H1 (cell line): ENCODE measurements at regions not wholly inside any gene's neighbourhood (a gene's known extent, or its start where the extent isn't known, plus 50 kb on each side); places are given as distances from the start of the nearest gene placed in this dataset.

Experiments
- CTCF ChIA-PET: fragments of 300-600 bp; sonication (Branson Sonifier 250); formaldehyde crosslinking; loops from one replicate; lab custom pipeline; 2021; ENCODE audit not compliant: partially characterized antibody; lab: Charles Lee
- POLR2A ChIA-PET: fragments of 300-600 bp; sonication (Branson Sonifier 250); formaldehyde crosslinking; loops from one replicate; lab custom pipeline; 2021; ENCODE audit warnings: inconsistent platforms; ENCODE audit not compliant: partially characterized antibody; lab: Charles Lee
- DNase-seq, 2 experiments: peaks; one replicate each; pipeline versions ENCODE4 v3.0.0 to v3.0.0-alpha.2; 2010 to 2022; ENCODE audit warnings: low spot score in 2 of 2, low read depth in 1 of 2, mixed read lengths in 1 of 2
- FAIRE-seq: peaks from 2 replicates; lab custom pipeline; 2011; peaks lifted over from hg19 to GRCh38; lab: Jason Lieb, UNC
- H2AFZ ChIP-seq: 2 replicates; pipeline ENCODE4 v1.8.1; 2012; ENCODE audit warnings: low read length, inconsistent platforms
- H2AK5ac ChIP-seq: 2 replicates; pipeline ENCODE4 v1.6.1; 2013; ENCODE audit warnings: low read depth, low read length
- H2BK120ac ChIP-seq: replicated peaks from 2 replicates; pipeline ENCODE3; 2013; ENCODE audit warnings: low read depth, low read length, inconsistent platforms
- H2BK12ac ChIP-seq: 2 replicates; pipeline ENCODE4 v1.6.1; 2013; ENCODE audit warnings: low read depth, low read length
- H2BK15ac ChIP-seq: 2 replicates; pipeline ENCODE4 v1.6.1; 2013; ENCODE audit warnings: low read length
- H2BK20ac ChIP-seq: 2 replicates; pipeline ENCODE4 v1.6.1; 2013; ENCODE audit warnings: low read length
- H2BK5ac ChIP-seq: 2 replicates; pipeline ENCODE4 v1.6.1; 2013; ENCODE audit warnings: low read depth, low read length
- H3K14ac ChIP-seq: 2 replicates; pipeline ENCODE4 v1.6.1; 2013; ENCODE audit warnings: inconsistent platforms; ENCODE audit not compliant: insufficient read length
- H3K18ac ChIP-seq: 2 replicates; pipeline ENCODE4 v1.6.1; 2013; ENCODE audit warnings: low read length; ENCODE audit errors: extremely low read depth
- H3K23ac ChIP-seq: 2 replicates; pipeline ENCODE4 v1.6.1; 2013; ENCODE audit warnings: inconsistent platforms; ENCODE audit not compliant: insufficient read length
- H3K23me2 ChIP-seq: 2 replicates; pipeline ENCODE4 v1.6.1; 2013; ENCODE audit warnings: low read depth, low read length
- H3K27ac ChIP-seq: 2 replicates; pipeline ENCODE4 v1.6.1; 2011; ENCODE audit warnings: low read depth, low read length, inconsistent platforms
- H3K27me3 ChIP-seq, 4 experiments: replicated peaks in 1 of 4; 1 replicate in 1 of 4; 2 replicates in 3 of 4; pipeline versions ENCODE4 v1.6.1 to v1.8.1; 2011 to 2013; ENCODE audit warnings: low read length in 3 of 4, mild to moderate bottlenecking in 3 of 4, inconsistent platforms in 2 of 4, mixed read lengths in 2 of 4, moderate library complexity in 1 of 4; ENCODE audit not compliant: control insufficient read depth in 3 of 4, insufficient read depth in 3 of 4; ENCODE audit errors: extremely low read depth in 1 of 4
- H3K36me3 ChIP-seq, 4 experiments: 2 replicates each; pipeline versions ENCODE4 v1.6.1 to v1.8.1; 2011 to 2013; ENCODE audit warnings: mild to moderate bottlenecking in 4 of 4, low read length in 3 of 4, moderate library complexity in 2 of 4, control low read depth in 1 of 4, inconsistent platforms in 1 of 4; ENCODE audit not compliant: insufficient read depth in 4 of 4, control insufficient read depth in 2 of 4
- H3K4ac ChIP-seq: replicated peaks from 2 replicates; pipeline ENCODE3; 2013; ENCODE audit warnings: low read length, low read depth, mixed read lengths, inconsistent platforms; ENCODE audit not compliant: insufficient read length
- H3K4me1 ChIP-seq, 4 experiments: replicated peaks in 1 of 4; 1 replicate in 1 of 4; 2 replicates in 3 of 4; pipeline versions ENCODE4 v1.6.1 to v1.8.1; 2011 to 2013; ENCODE audit warnings: low read length in 3 of 4, inconsistent platforms in 2 of 4, mixed read lengths in 1 of 4; ENCODE audit not compliant: insufficient read depth in 4 of 4, control insufficient read depth in 3 of 4
- H3K4me2 ChIP-seq, 2 experiments: 2 replicates each; pipeline versions ENCODE4 v1.6.1 to v1.8.1; 2011 to 2013; ENCODE audit warnings: low read depth in 2 of 2, low read length in 2 of 2, control low read depth in 1 of 2, inconsistent platforms in 1 of 2, mild to moderate bottlenecking in 1 of 2; ENCODE audit not compliant: insufficient read depth in 1 of 2
- H3K4me3 ChIP-seq, 4 experiments: fragments of 200-600, 300-600 bp in 1 of 4; sonication (generic), shearing (Covaris generic), sonication (Bioruptor Twin) in 1 of 4; 2 replicates each; pipeline versions ENCODE4 v1.5.1 to v1.8.1; 2011 to 2016; ENCODE audit warnings: low read length in 4 of 4, low read depth in 3 of 4, control low read depth in 2 of 4, inconsistent platforms in 2 of 4, mild to moderate bottlenecking in 2 of 4, mixed read lengths in 1 of 4, moderate library complexity in 1 of 4; ENCODE audit not compliant: insufficient read depth in 2 of 4; ENCODE audit errors: extremely low read depth in 1 of 4
- H3K56ac ChIP-seq: replicated peaks from 2 replicates; pipeline ENCODE3; 2013; ENCODE audit warnings: low read depth, mild to moderate bottlenecking, mixed read lengths, low read length, inconsistent platforms; ENCODE audit not compliant: insufficient read length
- H3K79me1 ChIP-seq: 2 replicates; pipeline ENCODE4 v1.6.1; 2013; ENCODE audit warnings: low read depth, low read length, control low read depth
- H3K79me2 ChIP-seq, 2 experiments: 2 replicates each; pipeline versions ENCODE4 v1.6.1 to v1.8.1; 2012 to 2013; ENCODE audit warnings: low read length in 2 of 2, mild to moderate bottlenecking in 2 of 2, inconsistent platforms in 1 of 2; ENCODE audit not compliant: insufficient read depth in 2 of 2, control insufficient read depth in 1 of 2
- H3K9ac ChIP-seq, 4 experiments: replicated peaks in 1 of 4; 1 replicate in 1 of 4; 2 replicates in 3 of 4; pipeline versions ENCODE4 v1.6.1 to v1.8.1; 2011 to 2013; ENCODE audit warnings: low read depth in 3 of 4, low read length in 3 of 4, control low read depth in 2 of 4, mild to moderate bottlenecking in 2 of 4, moderate library complexity in 2 of 4, inconsistent platforms in 1 of 4; ENCODE audit errors: extremely low read depth in 1 of 4
- H3K9me3 ChIP-seq, 2 experiments: 2 replicates each; pipeline versions ENCODE4 v1.6.1 to v1.8.1; 2012 to 2013; ENCODE audit warnings: mild to moderate bottlenecking in 2 of 2, moderate library complexity in 2 of 2, control low read depth in 1 of 2, inconsistent platforms in 1 of 2, low read depth in 1 of 2, low read length in 1 of 2, mixed read lengths in 1 of 2; ENCODE audit not compliant: insufficient read depth in 2 of 2
- H4K20me1 ChIP-seq, 2 experiments: replicated peaks in 1 of 2; 2 replicates each; pipeline versions ENCODE3 to v1.8.1; 2011 to 2013; ENCODE audit warnings: inconsistent platforms in 2 of 2, low read length in 2 of 2, mild to moderate bottlenecking in 1 of 2; ENCODE audit not compliant: insufficient read depth in 2 of 2, control insufficient read depth in 1 of 2
- H4K5ac ChIP-seq: 2 replicates; pipeline ENCODE4 v1.6.1; 2013; ENCODE audit warnings: low read length, low read depth, mixed read lengths, inconsistent platforms; ENCODE audit not compliant: insufficient read length
- H4K8ac ChIP-seq: 2 replicates; pipeline ENCODE4 v1.8.0; 2013; ENCODE audit warnings: mild to moderate bottlenecking, moderate library complexity, low read length, inconsistent platforms; ENCODE audit not compliant: insufficient read depth; ENCODE audit errors: extremely low read depth
- H4K91ac ChIP-seq: replicated peaks from 2 replicates; pipeline ENCODE3; 2013; ENCODE audit warnings: low read length, mixed read lengths, inconsistent platforms; ENCODE audit not compliant: insufficient read length
- BCL11A ChIP-seq, 2 experiments: IDR thresholded peaks; one replicate each; pipeline ENCODE4 v1.6.1; 2011; ENCODE audit warnings: low read depth in 2 of 2, low read length in 2 of 2, mild to moderate bottlenecking in 2 of 2
- CBX8 ChIP-seq: fragments of 300-800, 300-1000 bp; sonication (generic); IDR thresholded peaks from 2 replicates; pipeline ENCODE4 v1.7.1; 2016; ENCODE audit warnings: low read depth, low read length, borderline replicate concordance
- EGR1 ChIP-seq: IDR thresholded peaks from 2 replicates; pipeline ENCODE4 v1.6.1; 2011; ENCODE audit warnings: low read depth, low read length, borderline replicate concordance
- EP300 ChIP-seq, 2 experiments: IDR thresholded peaks; 1 replicate in 1 of 2; 2 replicates in 1 of 2; pipeline ENCODE4 v1.6.1; 2011 to 2012; ENCODE audit warnings: low read depth in 2 of 2, low read length in 2 of 2, mild to moderate bottlenecking in 2 of 2, borderline replicate concordance in 1 of 2, inconsistent platforms in 1 of 2, moderate library complexity in 1 of 2
- FOSL1 ChIP-seq: IDR thresholded peaks from 2 replicates; pipeline ENCODE4 v1.6.1; 2011; ENCODE audit warnings: mild to moderate bottlenecking, low read depth, low read length, moderate library complexity; ENCODE audit not compliant: insufficient read depth
- GTF2F1 ChIP-seq: IDR thresholded peaks from 2 replicates; pipeline ENCODE4 v1.6.1; 2012; ENCODE audit warnings: low read depth, low read length, improper control_type of control experiment, borderline replicate concordance
- KDM1A ChIP-seq: fragments of 200-600, 300-600 bp; sonication (generic); IDR thresholded peaks from 2 replicates; pipeline ENCODE4 v1.7.1; 2016; ENCODE audit warnings: mild to moderate bottlenecking, low read length, borderline replicate concordance
- KDM4A ChIP-seq: IDR thresholded peaks from one replicate; pipeline ENCODE4 v1.7.1; 2012; ENCODE audit warnings: low read depth, mild to moderate bottlenecking, moderate library complexity, low read length, inconsistent platforms; ENCODE audit not compliant: severe bottlenecking
- POLR2A ChIP-seq, 2 experiments: IDR thresholded peaks; 1 replicate in 1 of 2; 2 replicates in 1 of 2; pipeline ENCODE4 v1.6.1; 2011; ENCODE audit warnings: low read depth in 2 of 2, low read length in 2 of 2, mild to moderate bottlenecking in 2 of 2; ENCODE audit errors: control extremely low read depth in 1 of 2
- RNF2 ChIP-seq: fragments of 200-900, 300-1000 bp; sonication (generic); IDR thresholded peaks from 2 replicates; pipeline ENCODE4 v1.7.1; 2016; ENCODE audit warnings: borderline replicate concordance, low read depth, mild to moderate bottlenecking, antibody characterized with exemption, low read length; ENCODE audit not compliant: poor library complexity, severe bottlenecking; ENCODE audit errors: missing control alignments
- SP1 ChIP-seq: IDR thresholded peaks from 2 replicates; pipeline ENCODE4 v1.6.1; 2011; ENCODE audit warnings: low read depth, low read length
- SRF ChIP-seq: IDR thresholded peaks from 2 replicates; pipeline ENCODE4 v1.6.1; 2011; ENCODE audit warnings: mild to moderate bottlenecking, low read depth, low read length, moderate library complexity
- SUZ12 ChIP-seq: fragments of 200-600 bp; sonication (generic); IDR thresholded peaks from 2 replicates; pipeline ENCODE4 v1.6.1; 2012; ENCODE audit warnings: mild to moderate bottlenecking, inconsistent platforms, low read length, moderate library complexity, mixed read lengths
- TAF1 ChIP-seq: IDR thresholded peaks from 2 replicates; pipeline ENCODE4 v1.6.1; 2011; ENCODE audit warnings: mild to moderate bottlenecking, low read depth, low read length
- WGBS, 2 experiments: shearing (Covaris generic) in 1 of 2; methylation state at CpG; one replicate each; pipeline versions ENCODE4 v1.1.6 to v1.1.7; 2013 to 2015; ENCODE audit warnings: low lambda C conversion rate in 2 of 2, mixed read lengths in 2 of 2, inconsistent platforms in 1 of 2, low coverage in 1 of 2, missing lambda C conversion rate in 1 of 2; ENCODE audit not compliant: insufficient replicate concordance in 2 of 2, insufficient coverage in 1 of 2, insufficient read length in 1 of 2; ENCODE audit errors: extremely low coverage in 1 of 2, missing lambda C conversion rate in 1 of 2; 5-methylcytosine and 5-hydroxymethylcytosine counted together
- TF ChIP-seq, protein P1 (sequence below): IDR thresholded peaks from 2 replicates; pipeline ENCODE4 v1.6.1; 2011; ENCODE audit warnings: low read depth, mild to moderate bottlenecking, low read length; ENCODE audit not compliant: insufficient read depth

DNA sequence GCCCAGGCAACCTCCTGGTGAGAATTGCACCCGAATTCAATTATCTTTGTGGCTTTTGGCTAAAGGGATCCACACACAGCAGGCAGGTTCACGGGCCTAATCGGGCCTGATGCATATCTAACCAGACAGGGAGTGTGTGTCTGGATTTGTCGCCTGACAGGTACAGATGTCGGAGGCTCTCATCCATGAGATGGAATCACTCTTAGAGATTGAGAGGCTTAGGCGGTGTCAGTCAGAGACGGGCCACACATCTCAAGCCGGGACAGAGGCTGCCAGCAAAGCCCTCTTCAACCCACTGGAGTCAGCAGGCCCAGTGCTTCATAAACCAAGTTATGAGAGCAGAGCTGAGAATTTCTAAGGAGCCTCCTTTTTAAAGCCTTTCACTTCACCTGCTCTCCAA lies 247.0 kb downstream of the LRFN2 start:
- H2AFZ ChIP-seq, result no peak overlapping the region
- no peaks in the 10 kb centered on the region; a peak in 1 of 7 replicates for H3K27me3 ChIP-seq
- H4K8ac ChIP-seq, result no peak overlapping the region
- H3K4ac ChIP-seq, result no peak overlapping the region
- no peak for DNase-seq
- no peak overlapping the region for H2BK20ac ChIP-seq
- ChIA-PET POLR2A (no interaction called here), CTCF (no interaction called here)
- no peaks in the 10 kb centered on the region for H3K36me3 ChIP-seq
- H4K91ac ChIP-seq, result no peak overlapping the region
- H3K23me2 ChIP-seq, result no peaks in the 10 kb centered on the region
- H3K23ac ChIP-seq, result no peak overlapping the region
- no peaks in the 10 kb centered on the region for H3K79me1 ChIP-seq
- H3K79me2 ChIP-seq, result no peaks in the 10 kb centered on the region
- H3K56ac ChIP-seq, result no peak overlapping the region
- no peak overlapping the region for H3K4me3 ChIP-seq
- FAIRE-seq, result no peak
- WGBS, 2 experiments, result 89% methylated on average over 8 of the region's 8 CpGs; no CpG with 5 or more reads in 1 of the 2 experiments
- no peak overlapping the region for H3K4me2 ChIP-seq
- H4K20me1 ChIP-seq, result no peaks in the 10 kb centered on the region
- H2BK15ac ChIP-seq, result peak overlapping the region; percentile 40; the same call in 1 of the 2 replicates
- no peak overlapping the region for H2BK120ac ChIP-seq
- no peak overlapping the region for H3K14ac ChIP-seq
- peaks cover 10 to 30% (median 16%) of the 10 kb centered on the region in 4 experiments for H3K4me1 ChIP-seq
- no peak overlapping the region for H2BK12ac ChIP-seq
- no peaks in the 10 kb centered on the region for H3K9me3 ChIP-seq
- H3K18ac ChIP-seq, result no peak overlapping the region
- H3K27ac ChIP-seq, result no peak overlapping the region
- no peak overlapping the region for H3K9ac ChIP-seq
- no peak overlapping the region for H2AK5ac ChIP-seq
- H4K5ac ChIP-seq, result no peak overlapping the region
- no peak overlapping the region for H2BK5ac ChIP-seq
- TF ChIP-seq KDM4A (no peak), POLR2A (IDR thresholded peaks at IDR 0.05; ENCODE audit: control extremely low read depth in 1 of 2, low read depth in 2 of 2, low read length in 2 of 2) (no peak), BCL11A (IDR thresholded peaks at IDR 0.05; ENCODE audit: low read depth in 2 of 2, low read length in 2 of 2) (no peak), FOSL1 (no peak), TAF1 (no peak), EP300 (IDR thresholded peaks at IDR 0.05; ENCODE audit: borderline replicate concordance in 1 of 2, low read depth in 2 of 2, low read length in 2 of 2) (no peak), GTF2F1 (no peak), SUZ12 (no peak), KDM1A (no peak), SP1 (no peak), CBX8 (no peak), RNF2 (no peak), EGR1 (no peak), SRF (no peak)
- TF ChIP-seq, protein P1, sequence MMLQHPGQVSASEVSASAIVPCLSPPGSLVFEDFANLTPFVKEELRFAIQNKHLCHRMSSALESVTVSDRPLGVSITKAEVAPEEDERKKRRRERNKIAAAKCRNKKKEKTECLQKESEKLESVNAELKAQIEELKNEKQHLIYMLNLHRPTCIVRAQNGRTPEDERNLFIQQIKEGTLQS, result no peak
